ENCODE measurements at regions not wholly inside any gene's neighbourhood (a gene's known extent, or its start where the extent isn't known, plus 50 kb on each side); places are given as distances from the start of the nearest gene placed in this dataset.
A peak's percentile ranks its signal among the peaks of the same experiment; 100 is the strongest.

GRCh38 chr4:151921811-151922210 is 161.0 kb upstream of the GATB start:
- no peak for DNase-seq (ENCODE audit: low read depth)
- no peak for TF ChIP-seq CTCF (conservative IDR thresholded peaks at IDR 0.05; ENCODE audit: low read depth, low read length)
- no peak overlapping the region for H3K4me3 ChIP-seq (ENCODE audit: low read length)

DNA sequence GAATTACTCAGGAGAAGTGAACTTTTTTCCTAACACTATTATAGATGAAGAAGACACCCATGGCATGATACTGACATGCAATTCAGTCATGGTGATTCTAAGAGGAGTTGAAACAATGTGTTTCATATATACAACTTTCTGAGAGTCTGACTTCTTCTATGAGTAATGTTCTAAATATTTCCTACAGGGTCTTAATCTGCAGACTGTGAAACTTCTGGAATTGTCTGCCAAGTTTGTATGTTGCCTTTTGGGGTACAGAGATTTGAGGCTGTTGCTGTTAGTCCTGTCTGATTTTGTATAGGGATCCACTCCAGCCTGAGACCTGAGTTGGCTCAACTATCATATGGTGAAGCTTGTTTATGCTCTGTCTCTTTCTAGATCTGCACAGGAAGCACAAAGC is 160.6 kb upstream of the GATB start:
- no peak for TF ChIP-seq CTCF (conservative IDR thresholded peaks at IDR 0.05; ENCODE audit: low read depth, low read length)
- peak; percentile 15 for DNase-seq (ENCODE audit: low read depth)
- no peak overlapping the region for H3K4me3 ChIP-seq (ENCODE audit: low read length)

- TF ChIP-seq CTCF (conservative IDR thresholded peaks at IDR 0.05; ENCODE audit: low read depth, low read length) = no peak
- DNase-seq (ENCODE audit: low read depth) = no peak
- no peak overlapping the region for H3K4me3 ChIP-seq (ENCODE audit: low read length)
Observed at GRCh38 chr4:151917145-151917734, 156.4 kb upstream of the GATB start.

- no peak overlapping the region for H3K4me3 ChIP-seq (ENCODE audit: low read length)
- no peak for DNase-seq (ENCODE audit: low read depth)
- no peak for TF ChIP-seq CTCF (conservative IDR thresholded peaks at IDR 0.05; ENCODE audit: low read depth, low read length)
Observed at GRCh38 chr4:151912632-151913031, 151.8 kb upstream of the GATB start.

GRCh38 chr4:151911970-151912369 is 151.2 kb upstream of the GATB start:
- no peak for DNase-seq (ENCODE audit: low read depth)
- no peak for TF ChIP-seq CTCF (conservative IDR thresholded peaks at IDR 0.05; ENCODE audit: low read depth, low read length)
- H3K4me3 ChIP-seq (ENCODE audit: low read length) = no peak overlapping the region

- H3K4me3 ChIP-seq (ENCODE audit: low read length) = no peak overlapping the region
- no peak for TF ChIP-seq CTCF (conservative IDR thresholded peaks at IDR 0.05; ENCODE audit: low read depth, low read length)
- no peak for DNase-seq (ENCODE audit: low read depth)
Observed at GRCh38 chr4:151908734-151909497, 148.1 kb upstream of the GATB start.

GRCh38 chr4:151908201-151908600 is 147.4 kb upstream of the GATB start:
- no peak for TF ChIP-seq CTCF (conservative IDR thresholded peaks at IDR 0.05; ENCODE audit: low read depth, low read length)
- no peak for DNase-seq (ENCODE audit: low read depth)
- H3K4me3 ChIP-seq (ENCODE audit: low read length) = no peak overlapping the region

Data from retinal pigment epithelial cell (primary cell).